Common myeloid progenitor, CD34-positive (primary cell): ENCODE measurements at regions not wholly inside any gene's neighbourhood (a gene's known extent, or its start where the extent isn't known, plus 50 kb on each side); places are given as distances from the start of the nearest gene placed in this dataset.

ENCODE experiments used
- CTCF ChIA-PET: fragments of 350-600 bp; sonication (Branson Sonifier 250); formaldehyde crosslinking; loops from one replicate; lab custom pipeline; 2021; ENCODE audit warnings: antibody characterized with exemption; lab: Charles Lee
- POLR2A ChIA-PET: fragments of 350-600 bp; sonication (Branson Sonifier 250); formaldehyde crosslinking; loops from one replicate; lab custom pipeline; 2021; ENCODE audit warnings: antibody characterized with exemption; lab: Charles Lee
- DNase-seq, 3 donors: peaks; one replicate each; pipeline versions ENCODE4 v3.0.0 to v3.0.0-alpha.2; 2013
- H3K27ac ChIP-seq, 2 experiments: 1 replicate in 1 of 2; 2 replicates in 1 of 2; pipeline ENCODE4 v1.7.0; 2013; ENCODE audit warnings: inconsistent platforms in 2 of 2, low read length in 2 of 2, mild to moderate bottlenecking in 2 of 2, low read depth in 1 of 2, moderate library complexity in 1 of 2; ENCODE audit not compliant: severe bottlenecking in 2 of 2, insufficient read depth in 1 of 2, poor library complexity in 1 of 2
- H3K27me3 ChIP-seq, 5 experiments: replicated peaks in 2 of 5; 1 replicate in 3 of 5; 2 replicates in 2 of 5; pipeline versions ENCODE4 v1.6.1 to v1.7.0; 2013; ENCODE audit warnings: low read length in 4 of 5, mild to moderate bottlenecking in 2 of 5, moderate library complexity in 2 of 5, inconsistent platforms in 1 of 5; ENCODE audit not compliant: insufficient read depth in 5 of 5, control insufficient read depth in 4 of 5
- H3K36me3 ChIP-seq, 4 experiments: 1 replicate in 2 of 4; 2 replicates in 2 of 4; pipeline versions ENCODE4 v1.6.1 to v1.7.0; 2013; ENCODE audit warnings: low read length in 3 of 4, control low read depth in 1 of 4, mild to moderate bottlenecking in 1 of 4; ENCODE audit not compliant: control insufficient read depth in 4 of 4, insufficient read depth in 4 of 4
- H3K4me1 ChIP-seq, 4 experiments: 1 replicate in 3 of 4; 2 replicates in 1 of 4; pipeline versions ENCODE4 v1.6.1 to v1.7.1; 2013; ENCODE audit warnings: low read length in 3 of 4, mild to moderate bottlenecking in 3 of 4, control low read depth in 1 of 4, inconsistent platforms in 1 of 4, moderate library complexity in 1 of 4; ENCODE audit not compliant: control insufficient read depth in 4 of 4, insufficient read depth in 4 of 4; ENCODE audit errors: control extremely low read depth in 1 of 4
- H3K4me3 ChIP-seq, 7 experiments: 1 replicate in 4 of 7; 2 replicates in 3 of 7; pipeline versions ENCODE4 v1.5.1 to v1.7.0; 2013; ENCODE audit warnings: mild to moderate bottlenecking in 7 of 7, low read length in 6 of 7, moderate library complexity in 6 of 7, inconsistent platforms in 2 of 7, low read depth in 2 of 7, control low read depth in 1 of 7; ENCODE audit not compliant: insufficient read depth in 4 of 7, control insufficient read depth in 1 of 7; ENCODE audit errors: extremely low read depth in 1 of 7
- H3K9me3 ChIP-seq, 5 experiments: 1 replicate in 4 of 5; 2 replicates in 1 of 5; pipeline versions ENCODE4 v1.6.1 to v1.7.1; 2013; ENCODE audit warnings: low read length in 4 of 5, mild to moderate bottlenecking in 2 of 5, inconsistent platforms in 1 of 5, low read depth in 1 of 5, moderate library complexity in 1 of 5; ENCODE audit not compliant: control insufficient read depth in 4 of 5, insufficient read depth in 2 of 5; ENCODE audit errors: control extremely low read depth in 1 of 5
- WGBS: methylation state at CpG from one replicate; pipeline ENCODE4 v1.1.5; 2013; ENCODE audit not compliant: insufficient coverage; 5-methylcytosine and 5-hydroxymethylcytosine counted together

DNA sequence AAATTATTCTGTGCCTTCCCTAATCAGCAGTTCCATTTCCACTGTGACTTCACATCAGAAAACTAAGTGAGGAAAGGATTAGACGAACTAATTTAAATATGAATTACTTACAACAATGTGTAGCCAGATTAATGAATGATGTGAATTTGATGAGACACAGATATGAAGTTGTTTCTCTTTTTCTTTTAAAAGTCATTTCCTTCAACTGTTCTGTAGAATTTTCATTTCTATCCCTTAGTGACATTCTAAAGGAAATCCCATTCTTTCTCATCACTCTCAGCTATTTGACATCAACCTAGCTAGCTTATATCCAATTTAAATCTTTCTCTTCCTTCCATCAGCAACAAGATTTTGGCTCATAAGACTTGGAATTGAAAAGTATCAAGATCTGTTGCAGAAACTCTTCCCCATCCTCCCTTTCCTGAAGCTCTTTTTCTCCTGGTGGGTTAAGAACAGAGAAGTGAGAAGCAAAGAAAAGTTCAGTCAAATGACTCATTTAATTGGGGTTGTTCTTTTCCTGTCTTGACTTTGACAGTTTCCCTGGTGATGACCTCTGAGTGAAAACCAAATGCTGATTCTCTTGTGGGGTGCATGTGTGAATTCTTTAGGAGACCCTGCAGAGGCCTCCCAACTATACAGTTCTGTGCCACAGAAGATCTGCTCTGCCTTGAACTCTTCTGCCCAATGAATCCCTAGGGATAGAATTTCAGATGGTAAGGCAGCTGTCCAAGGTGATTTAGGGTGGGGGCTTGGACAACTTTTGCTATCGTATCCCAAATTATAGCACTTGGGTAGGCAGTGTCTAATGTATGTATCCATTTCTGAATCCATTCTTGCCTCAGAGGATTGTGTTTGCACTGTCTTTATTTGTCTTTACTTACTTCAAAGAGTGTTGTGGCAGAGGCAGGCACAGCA is 232.5 kb upstream of the GPRIN3 start:
- Histone ChIP-seq H3K9me3 (peaks cover 0 to 15% (median 0%) of the 10 kb centered on the region in 5 experiments), H3K27me3 (no peaks in the 10 kb centered on the region), H3K27ac (no peak overlapping the region), H3K4me1 (no peaks in the 10 kb centered on the region), H3K36me3 (no peaks in the 10 kb centered on the region), H3K4me3 (no peak overlapping the region)
- DNase-seq = peak in 2 of 3 donors; percentile 9 to 23
- CTCF ChIA-PET = interaction anchor here (1.0 to 1.9 kb wide), 3 partner anchors 12 to 101 kb away, joined by 3 to 5 read pairs (median 3); no protein-coding TSS in a partner anchor
- no CpG with 5 or more reads among the region's 2 CpGs for WGBS
- POLR2A ChIA-PET = no interaction called here

DNA sequence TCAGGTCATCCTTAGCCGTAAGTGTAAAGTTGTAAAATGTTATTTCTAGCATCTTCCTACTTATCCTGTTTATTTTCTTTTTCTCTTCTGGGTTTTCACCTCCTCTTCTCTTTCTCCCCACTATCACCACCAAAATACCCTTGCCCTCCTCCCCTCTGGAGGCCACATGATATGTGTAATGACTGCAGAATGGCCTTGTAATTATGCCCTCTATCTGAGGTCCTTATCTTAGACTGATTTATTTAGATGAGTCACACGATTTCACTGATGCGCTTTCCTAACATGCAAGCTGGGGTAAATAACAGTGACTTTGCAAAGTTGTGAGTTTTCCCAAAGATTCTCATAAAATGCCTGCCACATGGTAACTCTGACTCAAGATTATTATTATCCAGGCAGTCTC is 231.8 kb upstream of the GPRIN3 start:
- no peak overlapping the region for H3K4me3 ChIP-seq
- CTCF ChIA-PET = no interaction called here
- WGBS = 64% methylated on average over 2 of the region's 3 CpGs
- no peaks in the 10 kb centered on the region for H3K27me3 ChIP-seq
- peaks cover 0 to 10% (median 0%) of the 10 kb centered on the region in 5 experiments for H3K9me3 ChIP-seq
- peak in 2 of 3 donors; percentile 29 to 45 for DNase-seq
- H3K4me1 ChIP-seq = no peaks in the 10 kb centered on the region
- POLR2A ChIA-PET = no interaction called here
- no peaks in the 10 kb centered on the region for H3K36me3 ChIP-seq
- H3K27ac ChIP-seq = no peak overlapping the region

DNA sequence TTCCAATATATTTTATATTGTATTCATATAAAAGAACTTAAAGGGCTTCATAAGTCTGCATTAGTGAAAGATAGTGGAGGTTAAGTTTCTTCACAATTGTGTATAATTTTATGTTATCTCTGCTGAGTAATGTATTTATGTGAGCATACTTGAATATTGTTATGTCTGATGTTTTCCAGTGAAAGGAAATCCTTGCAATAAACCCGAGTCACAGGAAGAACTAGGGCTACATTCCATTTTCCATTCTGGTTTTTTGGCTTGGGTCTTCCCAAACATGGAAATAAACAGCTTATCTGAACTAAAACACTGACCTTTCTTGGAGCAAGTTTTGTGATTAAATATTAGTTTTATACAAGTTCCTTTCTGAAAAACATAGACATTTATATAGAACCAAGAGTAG is 231.3 kb upstream of the GPRIN3 start:
- H3K9me3 ChIP-seq = peaks cover 0 to 8% (median 0%) of the 10 kb centered on the region in 5 experiments
- H3K27ac ChIP-seq = no peak overlapping the region
- H3K36me3 ChIP-seq = no peaks in the 10 kb centered on the region
- no peak overlapping the region for H3K4me3 ChIP-seq
- ChIA-PET CTCF (no interaction called here), POLR2A (no interaction called here)
- WGBS = no CpG with 5 or more reads among the region's 1 CpG
- no peaks in the 10 kb centered on the region for H3K4me1 ChIP-seq
- no peaks in the 10 kb centered on the region for H3K27me3 ChIP-seq
- DNase-seq = no peak

DNA sequence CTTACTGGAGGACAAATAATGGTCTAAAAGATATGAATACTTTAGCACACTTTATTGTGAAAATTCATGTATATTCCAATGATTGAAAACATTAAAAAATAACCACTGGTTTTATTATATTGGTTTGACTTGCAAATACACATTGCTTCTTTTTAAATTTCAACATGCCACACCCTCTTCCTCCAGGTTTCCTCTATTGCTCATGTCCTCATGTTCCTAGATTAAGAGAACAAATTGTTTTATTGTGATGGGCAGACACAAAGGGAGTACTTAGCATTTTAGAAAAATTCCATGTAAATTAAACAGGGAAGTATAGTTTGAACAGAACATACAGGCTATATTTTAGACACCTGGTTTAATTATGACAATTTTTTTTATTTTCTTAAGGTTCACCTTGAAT is 230.6 kb upstream of the GPRIN3 start:
- CTCF ChIA-PET = no interaction called here
- POLR2A ChIA-PET = no interaction called here
- Histone ChIP-seq H3K27me3 (no peaks in the 10 kb centered on the region), H3K36me3 (no peaks in the 10 kb centered on the region), H3K4me3 (no peak overlapping the region), H3K4me1 (no peaks in the 10 kb centered on the region), H3K27ac (no peak overlapping the region), H3K9me3 (peaks cover 0 to 8% (median 0%) of the 10 kb centered on the region in 5 experiments)
- DNase-seq = no peak

DNA sequence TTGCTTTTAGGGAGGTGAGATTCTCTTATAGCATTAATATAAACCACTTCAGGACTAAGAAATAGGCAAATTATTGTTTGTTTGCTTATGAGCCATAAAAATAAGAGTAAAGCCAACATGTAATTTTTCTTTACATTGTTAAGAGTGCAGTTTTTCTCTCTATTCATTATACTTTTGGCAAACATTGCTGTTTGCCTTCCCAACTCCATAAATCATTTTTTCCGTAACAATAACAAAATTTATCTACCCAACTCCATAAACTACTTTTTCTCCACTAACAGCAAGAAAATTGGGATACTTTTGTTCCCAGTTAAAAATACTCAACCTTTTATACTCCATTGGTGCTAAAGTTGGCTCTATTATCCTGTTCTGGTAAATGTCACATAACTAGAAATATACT is 229.7 kb upstream of the GPRIN3 start:
- no peak overlapping the region for H3K27ac ChIP-seq
- H3K4me3 ChIP-seq = no peak overlapping the region
- no peak for DNase-seq
- no peaks in the 10 kb centered on the region for H3K4me1 ChIP-seq
- CTCF ChIA-PET = no interaction called here
- peaks cover 0 to 8% (median 0%) of the 10 kb centered on the region in 5 experiments for H3K9me3 ChIP-seq
- WGBS = 94% methylated on average over 1 of the region's 1 CpG
- no peaks in the 10 kb centered on the region for H3K36me3 ChIP-seq
- H3K27me3 ChIP-seq = no peaks in the 10 kb centered on the region
- POLR2A ChIA-PET = no interaction called here

GRCh38 chr4:89535251-89535650 is 227.7 kb upstream of the GPRIN3 start:
- WGBS = 100% methylated on average over 1 of the region's 3 CpGs
- H3K4me3 ChIP-seq = no peak overlapping the region
- CTCF ChIA-PET = no interaction called here

GRCh38 chr4:89534356-89534755 is 226.8 kb upstream of the GPRIN3 start:
- ChIA-PET CTCF (no interaction called here), POLR2A (no interaction called here)
- Histone ChIP-seq H3K27me3 (no peaks in the 10 kb centered on the region), H3K27ac (no peak overlapping the region), H3K4me3 (no peak overlapping the region), H3K4me1 (peaks cover 0 to under 1% (median 0%) of the 10 kb centered on the region in 4 experiments), H3K9me3 (peaks cover 0 to 8% (median 0%) of the 10 kb centered on the region in 5 experiments), H3K36me3 (no peaks in the 10 kb centered on the region)
- DNase-seq = no peak

More at GRCh38 chr4:89535251-89535650, 227.7 kb upstream of the GPRIN3 start:
- POLR2A ChIA-PET = no interaction called here
- Histone ChIP-seq H3K27ac (no peak overlapping the region), H3K9me3 (peaks cover 0 to 8% (median 0%) of the 10 kb centered on the region in 5 experiments), H3K4me1 (no peaks in the 10 kb centered on the region), H3K36me3 (no peaks in the 10 kb centered on the region), H3K27me3 (no peaks in the 10 kb centered on the region)
- no peak for DNase-seq
